Endodermal cell (in vitro differentiated cells): ENCODE measurements at regions not wholly inside any gene's neighbourhood (a gene's known extent, or its start where the extent isn't known, plus 50 kb on each side); places are given as distances from the start of the nearest gene placed in this dataset.

Experiments used
- DNase-seq: peaks from one replicate; pipeline ENCODE4 v3.0.0-alpha.2; 2017
- H3K27ac ChIP-seq: 2 replicates; pipeline ENCODE4 v1.5.1; 2013; ENCODE audit warnings: mild to moderate bottlenecking, low read depth, low read length, moderate library complexity
- H3K27me3 ChIP-seq: 2 replicates; pipeline ENCODE4 v1.6.1; 2013; ENCODE audit warnings: mild to moderate bottlenecking, low read length, moderate library complexity; ENCODE audit not compliant: insufficient read depth, control insufficient read depth, poor library complexity, severe bottlenecking
- H3K36me3 ChIP-seq: 2 replicates; pipeline ENCODE4 v1.7.0; 2013; ENCODE audit warnings: mild to moderate bottlenecking, low read length, moderate library complexity; ENCODE audit not compliant: control insufficient read depth, insufficient read depth
- H3K4me1 ChIP-seq: one replicate; pipeline ENCODE4 v1.7.0; 2013; ENCODE audit warnings: low read length; ENCODE audit not compliant: control insufficient read depth, insufficient read depth
- H3K4me3 ChIP-seq: 2 replicates; pipeline ENCODE4 v1.5.1; 2013; ENCODE audit warnings: mild to moderate bottlenecking, low read length, moderate library complexity
- H3K9ac ChIP-seq: 2 replicates; pipeline ENCODE4 v1.6.1; 2013; ENCODE audit warnings: mild to moderate bottlenecking, low read length, moderate library complexity; ENCODE audit not compliant: poor library complexity, severe bottlenecking; ENCODE audit errors: extremely low read depth
- H3K9me3 ChIP-seq: 2 replicates; pipeline ENCODE4 v1.6.1; 2013; ENCODE audit warnings: mild to moderate bottlenecking, low read length, moderate library complexity; ENCODE audit not compliant: control insufficient read depth
- H3K27ac Mint-ChIP-seq: 2 replicates; pipeline ENCODE4 v1.8.0; 2020; ENCODE audit warnings: mixed read lengths
- H3K27me3 Mint-ChIP-seq: 2 replicates; pipeline ENCODE4 v1.8.0; 2021; ENCODE audit warnings: mild to moderate bottlenecking, mixed read lengths; ENCODE audit not compliant: insufficient read depth
- H3K36me3 Mint-ChIP-seq: 2 replicates; pipeline ENCODE4 v1.8.0; 2020; ENCODE audit warnings: low read depth, mixed read lengths
- H3K4me1 Mint-ChIP-seq: 2 replicates; pipeline ENCODE4 v1.8.0; 2020; ENCODE audit warnings: mixed read lengths
- H3K4me3 Mint-ChIP-seq: 2 replicates; pipeline ENCODE4 v1.8.0; 2020; ENCODE audit warnings: mild to moderate bottlenecking, moderate library complexity, mixed read lengths
- H3K9me3 Mint-ChIP-seq: 2 replicates; pipeline ENCODE4 v1.8.0; 2020; ENCODE audit warnings: mild to moderate bottlenecking, mixed read lengths
- CTCF ChIP-seq: fragments of 200-600 bp; sonication (generic); conservative IDR thresholded peaks from 2 replicates; pipeline ENCODE4 v1.5.0; 2021; ENCODE audit warnings: antibody characterized with exemption, mild to moderate bottlenecking
- WGBS, 2 experiments: methylation state at CpG; one replicate each; pipeline versions ENCODE4 v1.1.5 to v1.1.7; 2013; ENCODE audit warnings: missing lambda C conversion rate in 2 of 2, mixed read lengths in 1 of 2; ENCODE audit not compliant: insufficient coverage in 1 of 2, insufficient read length in 1 of 2; 5-methylcytosine and 5-hydroxymethylcytosine counted together

GRCh38 chr4:30825008-30825770 lies 105.0 kb downstream of the PCDH7 start:
- peaks cover 4% of the 10 kb centered on the region for H3K4me1 ChIP-seq
- H3K4me3 ChIP-seq, result no peak overlapping the region
- H3K4me3 Mint-ChIP-seq, result no peak overlapping the region
- H3K36me3 ChIP-seq, result no peaks in the 10 kb centered on the region
- H3K36me3 Mint-ChIP-seq, result peaks cover 1% of the 10 kb centered on the region
- H3K27ac Mint-ChIP-seq, result no peak overlapping the region
- H3K4me1 Mint-ChIP-seq, result peaks cover 11% of the 10 kb centered on the region
- no peak for DNase-seq
- no peaks in the 10 kb centered on the region for H3K27me3 Mint-ChIP-seq
- H3K9ac ChIP-seq, result no peak overlapping the region
- no peak overlapping the region for H3K27ac ChIP-seq
- 100% methylated on average over 1 of the region's 1 CpG; no CpG with 5 or more reads in 1 of the 2 experiments for WGBS, 2 experiments
- no peak for TF ChIP-seq CTCF
- no peaks in the 10 kb centered on the region for H3K27me3 ChIP-seq
- H3K9me3 ChIP-seq, result no peaks in the 10 kb centered on the region
- H3K9me3 Mint-ChIP-seq, result no peaks in the 10 kb centered on the region

GRCh38 chr4:30828264-30828926 lies 108.2 kb downstream of the PCDH7 start:
- Mint-ChIP-seq H3K27me3 (no peaks in the 10 kb centered on the region), H3K4me1 (peaks cover 14% of the 10 kb centered on the region), H3K9me3 (no peaks in the 10 kb centered on the region), H3K4me3 (no peak overlapping the region), H3K27ac (no peak overlapping the region), H3K36me3 (peaks cover 1% of the 10 kb centered on the region)
- Histone ChIP-seq H3K27me3 (no peaks in the 10 kb centered on the region), H3K9ac (no peak overlapping the region), H3K27ac (no peak overlapping the region), H3K36me3 (no peaks in the 10 kb centered on the region), H3K9me3 (no peaks in the 10 kb centered on the region), H3K4me1 (peaks cover 4% of the 10 kb centered on the region), H3K4me3 (no peak overlapping the region)
- WGBS, 2 experiments, result 83 to 100% methylated on average over 1 to 4 of the region's 5 CpGs
- no peak for DNase-seq
- no peak for TF ChIP-seq CTCF

- Mint-ChIP-seq H3K27ac (no peak overlapping the region), H3K36me3 (no peaks in the 10 kb centered on the region), H3K4me1 (peaks cover 51% of the 10 kb centered on the region), H3K27me3 (no peaks in the 10 kb centered on the region), H3K4me3 (no peak overlapping the region), H3K9me3 (no peaks in the 10 kb centered on the region)
- no peak for TF ChIP-seq CTCF
- no peaks in the 10 kb centered on the region for H3K27me3 ChIP-seq
- no peak overlapping the region for H3K9ac ChIP-seq
- DNase-seq, result no peak
- no peaks in the 10 kb centered on the region for H3K36me3 ChIP-seq
- H3K4me1 ChIP-seq, result peaks cover 16% of the 10 kb centered on the region
- no peak overlapping the region for H3K4me3 ChIP-seq
- H3K27ac ChIP-seq, result no peak overlapping the region
- H3K9me3 ChIP-seq, result no peaks in the 10 kb centered on the region
- 100% methylated on average over 2 of the region's 2 CpGs for WGBS, 2 experiments
These were observed 112.5 kb downstream of the PCDH7 start for GRCh38 chr4:30832639-30833038.
